ENCODE measurements at regions not wholly inside any gene's neighbourhood (a gene's known extent, or its start where the extent isn't known, plus 50 kb on each side); places are given as distances from the start of the nearest gene placed in this dataset.

DNA sequence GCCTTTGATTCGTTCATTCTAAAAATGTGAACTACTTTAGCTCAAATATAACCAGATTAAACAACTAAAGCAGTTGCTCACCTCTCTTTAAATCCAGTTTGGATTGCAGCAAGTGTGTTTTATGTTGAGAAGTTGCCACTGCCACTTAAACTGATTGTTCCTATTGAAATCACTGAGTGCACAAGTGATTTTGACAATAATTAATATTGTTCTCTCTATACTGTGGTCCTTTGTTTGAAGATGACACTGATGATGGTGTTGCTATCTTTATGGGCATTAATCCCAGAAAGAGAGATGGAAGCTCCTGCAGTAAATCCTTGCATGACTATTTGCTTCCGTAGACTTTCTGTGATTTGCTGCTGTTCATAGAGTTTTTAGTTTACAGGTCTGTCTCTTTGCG is 251.4 kb upstream of the ZEB2 start:
- TF ChIP-seq, protein P1, sequence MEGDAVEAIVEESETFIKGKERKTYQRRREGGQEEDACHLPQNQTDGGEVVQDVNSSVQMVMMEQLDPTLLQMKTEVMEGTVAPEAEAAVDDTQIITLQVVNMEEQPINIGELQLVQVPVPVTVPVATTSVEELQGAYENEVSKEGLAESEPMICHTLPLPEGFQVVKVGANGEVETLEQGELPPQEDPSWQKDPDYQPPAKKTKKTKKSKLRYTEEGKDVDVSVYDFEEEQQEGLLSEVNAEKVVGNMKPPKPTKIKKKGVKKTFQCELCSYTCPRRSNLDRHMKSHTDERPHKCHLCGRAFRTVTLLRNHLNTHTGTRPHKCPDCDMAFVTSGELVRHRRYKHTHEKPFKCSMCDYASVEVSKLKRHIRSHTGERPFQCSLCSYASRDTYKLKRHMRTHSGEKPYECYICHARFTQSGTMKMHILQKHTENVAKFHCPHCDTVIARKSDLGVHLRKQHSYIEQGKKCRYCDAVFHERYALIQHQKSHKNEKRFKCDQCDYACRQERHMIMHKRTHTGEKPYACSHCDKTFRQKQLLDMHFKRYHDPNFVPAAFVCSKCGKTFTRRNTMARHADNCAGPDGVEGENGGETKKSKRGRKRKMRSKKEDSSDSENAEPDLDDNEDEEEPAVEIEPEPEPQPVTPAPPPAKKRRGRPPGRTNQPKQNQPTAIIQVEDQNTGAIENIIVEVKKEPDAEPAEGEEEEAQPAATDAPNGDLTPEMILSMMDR (IDR thresholded peaks at IDR 0.05): no peak
- TF ChIP-seq POLR2A (IDR thresholded peaks at IDR 0.05): no peak
